Gastroesophageal sphincter (tissue), 4 donors: ENCODE measurements at regions not wholly inside any gene's neighbourhood (a gene's known extent, or its start where the extent isn't known, plus 50 kb on each side); places are given as distances from the start of the nearest gene placed in this dataset.

ENCODE experiments used
- ATAC-seq: fragments of 150-250 bp; one replicate; pipeline ENCODE4 v1.9.1; 2016; ENCODE audit warnings: mild to moderate bottlenecking, moderate library complexity
- H3K27ac ChIP-seq, 4 donors: fragments of 200-600 bp; sonication (generic) in 3 of 4; 1 replicate in 3 of 4; 2 replicates in 1 of 4; pipeline ENCODE4 v1.5.1; 2016 to 2019
- H3K27me3 ChIP-seq: fragments of 200-600 bp; sonication (generic); one replicate; pipeline ENCODE4 v1.5.1; 2019
- H3K36me3 ChIP-seq, 2 donors: fragments of 200-600 bp; sonication (generic); one replicate each; pipeline ENCODE4 v1.5.1; 2019; ENCODE audit warnings: control low read depth in 1 of 2
- H3K4me1 ChIP-seq, 3 donors: fragments of 200-600 bp; sonication (generic); 1 replicate in 2 of 3; 2 replicates in 1 of 3; pipeline ENCODE4 v1.5.1; 2016 to 2019; ENCODE audit warnings: control low read depth in 2 of 3
- H3K4me3 ChIP-seq, 2 donors: fragments of 200-600 bp; sonication (generic); one replicate each; pipeline ENCODE4 v1.5.1; 2019; ENCODE audit warnings: mild to moderate bottlenecking in 1 of 2, moderate library complexity in 1 of 2
- H3K9me3 ChIP-seq, 3 donors: fragments of 200-600 bp; sonication (generic); one replicate each; pipeline ENCODE4 v1.5.1; 2017 to 2019; ENCODE audit warnings: control low read depth in 2 of 3
- CTCF ChIP-seq, 4 experiments: fragments of 200-600 bp in 2 of 4; fragments of 450-650 bp in 2 of 4; sonication (generic) in 1 of 4; IDR thresholded peaks; one replicate each; pipeline ENCODE4 v1.5.1; 2017 to 2019; ENCODE audit warnings: antibody characterized with exemption in 4 of 4, mild to moderate bottlenecking in 2 of 4, moderate library complexity in 2 of 4
- EP300 ChIP-seq: sonication (generic); formaldehyde crosslinking; IDR thresholded peaks from one replicate; pipeline ENCODE4 v1.6.1; 2017; ENCODE audit warnings: antibody characterized with exemption, mild to moderate bottlenecking
- POLR2A ChIP-seq, 2 donors: fragments of 450-650 bp; IDR thresholded peaks; one replicate each; pipeline ENCODE4 v1.6.1; 2017; ENCODE audit warnings: antibody characterized with exemption in 2 of 2, mild to moderate bottlenecking in 2 of 2, moderate library complexity in 1 of 2
- POLR2AphosphoS5 ChIP-seq: sonication (generic); formaldehyde crosslinking; IDR thresholded peaks from one replicate; pipeline ENCODE4 v1.6.1; 2017; ENCODE audit warnings: antibody characterized with exemption
- WGBS, 2 donors: methylation state at CpG; one replicate each; pipeline ENCODE4 v1.1.5; 2018; ENCODE audit warnings: low coverage in 1 of 2; 5-methylcytosine and 5-hydroxymethylcytosine counted together

GRCh38 chr13:71962735-71963134 lies 95.7 kb upstream of the DACH1 start:
- no peak for TF ChIP-seq EP300
- no peak for TF ChIP-seq CTCF (IDR thresholded peaks at IDR 0.05)
- no peak for TF ChIP-seq POLR2AphosphoS5
- no peak for TF ChIP-seq POLR2A (IDR thresholded peaks at IDR 0.05)
- no peak overlapping the region for H3K4me3 ChIP-seq

GRCh38 chr13:71962126-71962525 lies 95.1 kb upstream of the DACH1 start:
- 68 to 70% methylated on average over 2 of the region's 2 CpGs for WGBS, 2 donors
- TF ChIP-seq POLR2AphosphoS5 = no peak
- TF ChIP-seq CTCF (IDR thresholded peaks at IDR 0.05) = no peak
- no peak for TF ChIP-seq POLR2A (IDR thresholded peaks at IDR 0.05)
- TF ChIP-seq EP300 = no peak

More at GRCh38 chr13:71962735-71963134, 95.7 kb upstream of the DACH1 start:
- Histone ChIP-seq H3K36me3 (no peaks in the 10 kb centered on the region), H3K27ac (no peak overlapping the region), H3K9me3 (no peaks in the 10 kb centered on the region), H3K27me3 (no peaks in the 10 kb centered on the region), H3K4me1 (no peaks in the 10 kb centered on the region)
- WGBS, 2 donors = 73 to 83% methylated on average over 2 to 3 of the region's 3 CpGs
- ATAC-seq = no peak

GRCh38 chr13:71949441-71949840 lies 82.4 kb upstream of the DACH1 start:
- no peaks in the 10 kb centered on the region for H3K36me3 ChIP-seq
- ATAC-seq = no peak
- no peak overlapping the region for H3K4me3 ChIP-seq
- H3K27ac ChIP-seq = no peak overlapping the region
- no peaks in the 10 kb centered on the region for H3K9me3 ChIP-seq
- TF ChIP-seq POLR2AphosphoS5 (no peak), CTCF (IDR thresholded peaks at IDR 0.05) (no peak), POLR2A (IDR thresholded peaks at IDR 0.05) (no peak), EP300 (no peak)
- no peaks in the 10 kb centered on the region for H3K27me3 ChIP-seq
- no peaks in the 10 kb centered on the region for H3K4me1 ChIP-seq
- 80 to 100% methylated on average over 2 of the region's 2 CpGs for WGBS, 2 donors

More at GRCh38 chr13:71962126-71962525, 95.1 kb upstream of the DACH1 start:
- H3K4me3 ChIP-seq = no peak overlapping the region
- no peaks in the 10 kb centered on the region for H3K9me3 ChIP-seq
- no peak overlapping the region for H3K27ac ChIP-seq
- H3K27me3 ChIP-seq = no peaks in the 10 kb centered on the region
- no peak for ATAC-seq
- H3K36me3 ChIP-seq = no peaks in the 10 kb centered on the region
- no peaks in the 10 kb centered on the region for H3K4me1 ChIP-seq

GRCh38 chr13:71939186-71939585 lies 72.2 kb upstream of the DACH1 start:
- H3K36me3 ChIP-seq = no peaks in the 10 kb centered on the region
- WGBS, 2 donors = 56 to 63% methylated on average over 2 to 4 of the region's 4 CpGs
- no peaks in the 10 kb centered on the region for H3K27me3 ChIP-seq
- H3K4me1 ChIP-seq = no peaks in the 10 kb centered on the region
- H3K9me3 ChIP-seq = no peaks in the 10 kb centered on the region
- H3K27ac ChIP-seq = no peak overlapping the region
- no peak overlapping the region for H3K4me3 ChIP-seq
- no peak for TF ChIP-seq POLR2AphosphoS5
- TF ChIP-seq POLR2A (IDR thresholded peaks at IDR 0.05) = no peak
- no peak for TF ChIP-seq CTCF (IDR thresholded peaks at IDR 0.05)
- TF ChIP-seq EP300 = no peak
- ATAC-seq = no peak

- TF ChIP-seq CTCF (IDR thresholded peaks at IDR 0.05) (no peak), POLR2A (IDR thresholded peaks at IDR 0.05) (no peak), POLR2AphosphoS5 (no peak), EP300 (no peak)
- Histone ChIP-seq H3K4me1 (no peaks in the 10 kb centered on the region), H3K27ac (no peak overlapping the region), H3K4me3 (no peak overlapping the region), H3K9me3 (no peaks in the 10 kb centered on the region), H3K27me3 (no peaks in the 10 kb centered on the region), H3K36me3 (no peaks in the 10 kb centered on the region)
- 75 to 82% methylated on average over 4 of the region's 4 CpGs for WGBS, 2 donors
- ATAC-seq = no peak
Observed at GRCh38 chr13:71935166-71935840, 68.3 kb upstream of the DACH1 start.
